ENCODE measurements at regions not wholly inside any gene's neighbourhood (a gene's known extent, or its start where the extent isn't known, plus 50 kb on each side); places are given as distances from the start of the nearest gene placed in this dataset.

- no peak for DNase-seq (ENCODE audit: low spot score)
- no peak for TF ChIP-seq CTCF (IDR thresholded peaks at IDR 0.05; ENCODE audit: borderline replicate concordance, control extremely low read depth, extremely low read depth, insufficient read depth, missing control alignments)
- in situ Hi-C loops (cut with MboI; ENCODE audit: low sequenced_read_pairs, unreplicated experiment): no loop called here
These were observed 435.7 kb downstream of the MCTP2 start for GRCh38 chr15:94667109-94667508.

GRCh38 chr15:94670438-94671034, 439.2 kb downstream of the MCTP2 start:
- in situ Hi-C loops (cut with MboI; ENCODE audit: low sequenced_read_pairs, unreplicated experiment): no loop called here
- DNase-seq (ENCODE audit: low spot score): peak; percentile 39
- no peak for TF ChIP-seq CTCF (IDR thresholded peaks at IDR 0.05; ENCODE audit: borderline replicate concordance, control extremely low read depth, extremely low read depth, insufficient read depth, missing control alignments)

DNA sequence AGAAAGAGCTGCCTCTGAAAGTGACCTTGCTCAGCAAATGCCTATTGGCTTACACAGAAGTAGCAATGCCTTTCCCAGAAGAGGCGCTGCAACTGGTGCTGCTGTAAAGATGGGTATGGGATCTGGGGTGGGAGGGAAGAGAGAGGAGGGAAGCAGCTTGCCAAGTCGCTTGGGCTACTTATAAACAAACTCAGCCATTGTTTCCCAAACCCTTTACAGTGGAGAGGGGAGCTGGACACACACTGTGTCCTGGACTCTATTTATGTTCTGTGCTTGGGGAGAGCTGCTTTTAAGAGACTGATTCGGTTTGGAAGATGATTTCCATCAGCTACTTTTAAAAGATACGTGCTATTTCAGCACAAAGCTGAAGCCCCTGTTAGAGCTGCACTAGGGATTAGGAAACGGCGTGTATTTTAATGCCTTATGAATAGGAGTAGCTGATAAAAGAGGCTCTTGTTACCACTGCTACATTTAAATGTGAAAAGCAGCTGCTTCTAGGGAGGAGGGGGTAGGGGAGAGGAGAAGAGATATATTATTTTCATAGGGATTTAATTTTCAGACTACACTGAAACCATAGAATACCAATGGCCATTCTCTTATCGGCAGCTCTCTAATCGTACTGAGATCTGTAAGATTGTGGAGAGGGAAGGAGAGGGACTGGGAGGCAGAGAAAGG, 440.6 kb downstream of the MCTP2 start:
- TF ChIP-seq CTCF (IDR thresholded peaks at IDR 0.05; ENCODE audit: borderline replicate concordance, control extremely low read depth, extremely low read depth, insufficient read depth, missing control alignments): no peak
- in situ Hi-C loops (cut with MboI; ENCODE audit: low sequenced_read_pairs, unreplicated experiment): no loop called here
- no peak for DNase-seq (ENCODE audit: low spot score)

DNA sequence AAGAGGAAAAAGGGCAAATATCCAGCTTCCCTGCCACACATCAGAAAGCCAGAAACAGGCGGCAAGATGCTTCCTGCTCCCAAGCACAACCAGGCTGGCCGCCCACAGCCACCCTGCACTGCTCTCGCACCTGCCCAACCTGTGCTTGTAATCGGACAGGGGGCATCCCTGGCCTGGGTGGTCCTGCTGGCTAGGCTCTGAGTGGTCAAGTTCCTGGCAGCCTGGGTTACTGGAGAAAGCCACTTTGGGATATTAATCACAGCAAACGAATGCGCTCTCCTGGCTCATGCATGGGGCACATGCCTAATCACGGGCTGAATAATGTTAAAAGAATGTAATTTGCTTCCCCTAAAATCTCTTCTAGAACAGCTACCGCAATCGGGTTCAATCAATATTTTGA, 442.4 kb downstream of the MCTP2 start:
- no peak for TF ChIP-seq CTCF (IDR thresholded peaks at IDR 0.05; ENCODE audit: borderline replicate concordance, control extremely low read depth, extremely low read depth, insufficient read depth, missing control alignments)
- DNase-seq (ENCODE audit: low spot score): no peak
- in situ Hi-C loops (cut with MboI; ENCODE audit: low sequenced_read_pairs, unreplicated experiment): no loop called here

- in situ Hi-C loops (cut with MboI; ENCODE audit: low sequenced_read_pairs, unreplicated experiment): no loop called here
- DNase-seq (ENCODE audit: low spot score): no peak
These were observed 442.9 kb downstream of the MCTP2 start for GRCh38 chr15:94674296-94674695.

GRCh38 chr15:94677202-94677790, 445.9 kb downstream of the MCTP2 start:
- in situ Hi-C loops (cut with MboI; ENCODE audit: low sequenced_read_pairs, unreplicated experiment): no loop called here
- DNase-seq (ENCODE audit: low spot score): no peak

More at GRCh38 chr15:94674296-94674695, 442.9 kb downstream of the MCTP2 start:
- no peak for TF ChIP-seq CTCF (IDR thresholded peaks at IDR 0.05; ENCODE audit: borderline replicate concordance, control extremely low read depth, extremely low read depth, insufficient read depth, missing control alignments)

More at GRCh38 chr15:94677202-94677790, 445.9 kb downstream of the MCTP2 start:
- TF ChIP-seq CTCF (IDR thresholded peaks at IDR 0.05; ENCODE audit: borderline replicate concordance, control extremely low read depth, extremely low read depth, insufficient read depth, missing control alignments): no peak
